Stimulated activated CD4-positive, alpha-beta T cell treated with anti-CD3 and anti-CD28 coated beads, Interleukin-2, amount 100 ng/mL, for 24 hours (primary cell): ENCODE measurements at regions not wholly inside any gene's neighbourhood (a gene's known extent, or its start where the extent isn't known, plus 50 kb on each side); places are given as distances from the start of the nearest gene placed in this dataset.
"Not testable (repeated sequence)": the region's sequence is repeated elsewhere in the genome, so short reads cannot be mapped to it uniquely, and the experiment has no call there.

Experiments
- DNase-seq, 2 donors: peaks; one replicate each; pipeline ENCODE4 v3.0.0-alpha.2; 2020

- DNase-seq = no peak
Measured at GRCh38 chr1:194080826-194081225, 894.4 kb upstream of the B3GALT2 start.

GRCh38 chr1:194078765-194079164 lies 892.4 kb upstream of the B3GALT2 start:
- DNase-seq = no peak

DNA sequence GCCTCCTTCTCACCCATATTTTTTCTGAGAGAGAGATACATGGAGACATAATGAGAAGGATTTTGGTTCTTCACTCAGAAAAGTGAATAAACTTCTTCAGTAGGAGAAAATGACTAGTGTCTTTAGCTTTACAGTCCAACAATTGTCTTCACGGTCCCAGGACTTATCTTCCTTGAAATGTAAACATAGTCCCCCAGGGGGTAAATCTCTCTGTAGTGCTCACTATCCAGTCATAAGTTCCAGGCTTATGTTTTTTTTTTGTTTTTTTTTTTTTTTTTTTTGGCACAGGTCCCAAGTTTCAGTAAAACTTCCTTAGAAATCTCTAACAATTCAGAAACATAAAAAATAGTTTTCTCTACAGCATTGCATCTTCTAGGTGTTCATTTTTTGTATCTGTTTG lies 890.2 kb upstream of the B3GALT2 start:
- no peak for DNase-seq

- no peak for DNase-seq
Measured at GRCh38 chr1:194073833-194074232, 887.4 kb upstream of the B3GALT2 start.

- DNase-seq = no peak
Measured at GRCh38 chr1:194071205-194071604, 884.8 kb upstream of the B3GALT2 start.

DNA sequence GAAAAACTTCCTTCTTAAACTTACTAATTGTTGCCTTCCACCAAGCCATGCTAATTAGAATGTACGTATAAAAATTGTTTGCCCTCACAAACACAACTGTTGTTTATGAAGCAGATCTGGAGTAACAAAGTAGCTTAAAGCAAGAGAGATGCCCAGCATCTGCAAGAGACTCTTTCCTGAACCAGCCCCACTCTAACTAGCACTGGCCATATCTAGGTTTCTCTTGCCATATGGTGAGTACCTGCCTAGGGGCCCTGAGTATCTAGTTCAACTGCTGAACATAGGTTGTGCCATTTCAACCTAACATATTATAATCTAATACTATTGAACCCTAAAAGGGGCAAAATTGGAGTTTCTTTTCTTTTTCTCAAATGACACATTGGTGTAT lies 883.4 kb upstream of the B3GALT2 start:
- no peak for DNase-seq

GRCh38 chr1:194069168-194069830 lies 882.9 kb upstream of the B3GALT2 start:
- no peak for DNase-seq

DNA sequence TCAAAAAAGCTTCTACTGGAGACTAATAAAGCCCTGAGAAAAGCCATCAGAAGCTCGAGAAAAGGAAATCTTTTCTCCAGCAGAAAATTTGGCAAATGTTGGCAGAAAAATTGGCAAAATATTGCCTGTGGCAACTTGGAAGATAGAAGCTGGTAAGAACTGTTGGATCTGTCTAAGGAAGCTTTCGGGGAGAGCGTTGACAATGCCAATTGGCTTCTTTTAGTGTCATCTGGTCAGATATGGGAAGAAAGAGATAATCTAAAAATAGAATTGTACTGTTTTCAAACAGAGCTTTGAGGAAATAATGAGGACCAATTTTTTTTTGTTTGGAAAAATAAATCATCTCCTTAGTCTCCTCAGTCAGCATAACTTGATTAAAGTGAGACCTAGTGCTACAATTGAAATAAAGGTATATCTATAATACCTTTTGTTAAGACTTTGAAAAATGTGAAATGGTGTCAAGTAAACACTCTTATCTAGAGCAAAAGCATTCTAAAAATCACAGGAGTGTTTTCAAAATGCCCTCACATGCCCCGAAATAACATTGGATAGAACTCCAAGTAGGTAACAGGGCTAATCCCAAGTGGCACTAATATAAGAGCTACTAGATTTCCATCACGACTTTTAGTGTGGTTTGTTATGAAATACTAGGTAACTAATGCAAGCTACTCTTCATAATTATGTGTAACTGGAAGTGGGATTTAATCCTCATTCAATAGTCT lies 882.2 kb upstream of the B3GALT2 start:
- no peak for DNase-seq

- no peak for DNase-seq
Measured at GRCh38 chr1:194067772-194068171, 881.4 kb upstream of the B3GALT2 start.

- DNase-seq = no peak
Measured at GRCh38 chr1:194062962-194063361, 876.5 kb upstream of the B3GALT2 start.

DNA sequence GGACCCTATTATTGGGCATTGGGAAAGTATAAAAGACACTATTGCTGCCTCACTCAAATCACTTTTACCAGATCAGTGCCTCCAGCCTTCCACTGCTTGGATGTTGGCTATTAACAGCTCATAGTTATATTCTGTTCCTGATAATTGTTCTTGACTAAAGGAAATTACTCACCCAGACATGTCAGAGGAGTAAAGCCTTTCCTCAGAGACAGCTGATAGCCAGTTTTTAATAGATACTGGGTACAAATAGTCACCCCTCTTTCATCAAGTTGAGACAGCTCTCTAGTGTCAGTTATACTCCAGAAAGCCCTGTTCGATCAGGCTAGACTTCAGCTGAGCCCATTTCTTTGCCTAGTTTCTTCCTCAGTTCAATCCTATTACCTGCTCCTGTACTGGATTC lies 876.1 kb upstream of the B3GALT2 start:
- no peak for DNase-seq

GRCh38 chr1:194060481-194060880 lies 874.1 kb upstream of the B3GALT2 start:
- DNase-seq = no peak

DNA sequence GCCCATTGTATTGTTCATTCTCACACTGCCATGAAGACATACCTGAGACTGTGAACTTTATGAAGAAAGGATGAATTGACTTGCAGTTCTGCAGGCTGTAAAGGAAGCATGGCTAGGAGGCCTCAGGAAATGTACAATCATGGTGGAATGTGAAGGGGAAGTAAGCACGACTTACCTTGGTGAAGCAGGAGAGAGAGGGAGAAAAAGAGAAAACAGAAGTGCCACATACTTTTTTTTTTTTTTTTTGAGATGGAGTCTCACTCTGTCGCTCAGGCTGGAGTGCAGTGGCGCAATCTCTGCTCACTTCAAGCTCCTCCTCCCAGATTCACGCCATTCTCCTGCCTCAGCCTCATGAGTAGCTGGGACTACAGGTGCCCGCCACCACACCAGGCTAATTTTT lies 871.9 kb upstream of the B3GALT2 start:
- DNase-seq = not testable (repeated sequence)

DNA sequence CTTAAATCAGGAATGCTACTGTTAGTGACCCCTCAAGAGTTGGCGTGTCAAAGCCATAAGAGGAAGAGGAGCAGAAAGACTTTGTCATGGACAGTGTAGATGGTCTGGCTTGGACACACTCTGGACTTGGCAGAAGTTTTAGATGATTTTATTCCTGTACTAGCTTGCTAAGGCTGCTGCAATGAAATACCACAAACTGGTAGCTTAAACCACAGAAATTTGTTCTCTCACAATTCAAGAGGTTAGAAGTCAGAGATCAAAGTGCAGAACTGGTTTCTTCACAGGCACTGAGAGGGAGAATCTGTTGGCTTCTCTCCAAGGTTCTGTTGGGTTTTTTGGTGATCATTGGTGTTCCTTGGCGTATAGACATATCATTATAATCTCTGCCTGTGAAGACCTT lies 869.8 kb upstream of the B3GALT2 start:
- DNase-seq = no peak

DNA sequence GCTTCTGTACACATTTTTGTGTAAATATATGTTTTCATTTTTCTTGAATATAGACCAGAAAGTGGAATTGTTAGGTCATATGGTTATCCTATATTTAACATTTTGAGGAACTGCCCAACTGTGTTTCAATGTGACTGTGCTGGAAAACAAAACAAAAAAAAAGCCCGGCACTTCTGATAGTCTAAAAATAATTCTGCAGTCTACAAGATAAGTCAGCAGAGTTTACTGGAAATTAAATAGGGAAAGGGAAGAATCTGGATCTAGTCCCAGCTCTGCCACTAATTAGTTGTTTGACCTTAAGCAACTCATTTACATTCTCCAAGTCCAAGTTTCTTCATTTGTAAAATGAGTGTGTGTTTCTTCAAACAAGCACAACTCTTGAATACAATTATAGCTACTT lies 869.1 kb upstream of the B3GALT2 start:
- DNase-seq = no peak

GRCh38 chr1:194052514-194053338 lies 866.3 kb upstream of the B3GALT2 start:
- DNase-seq = no peak

- DNase-seq = no peak
Measured at GRCh38 chr1:194047921-194048320, 861.5 kb upstream of the B3GALT2 start.

- no peak for DNase-seq
Measured at GRCh38 chr1:194047206-194047605, 860.8 kb upstream of the B3GALT2 start.

GRCh38 chr1:194045416-194045815 lies 859.0 kb upstream of the B3GALT2 start:
- DNase-seq = no peak

GRCh38 chr1:194044892-194045291 lies 858.5 kb upstream of the B3GALT2 start:
- DNase-seq = no peak

DNA sequence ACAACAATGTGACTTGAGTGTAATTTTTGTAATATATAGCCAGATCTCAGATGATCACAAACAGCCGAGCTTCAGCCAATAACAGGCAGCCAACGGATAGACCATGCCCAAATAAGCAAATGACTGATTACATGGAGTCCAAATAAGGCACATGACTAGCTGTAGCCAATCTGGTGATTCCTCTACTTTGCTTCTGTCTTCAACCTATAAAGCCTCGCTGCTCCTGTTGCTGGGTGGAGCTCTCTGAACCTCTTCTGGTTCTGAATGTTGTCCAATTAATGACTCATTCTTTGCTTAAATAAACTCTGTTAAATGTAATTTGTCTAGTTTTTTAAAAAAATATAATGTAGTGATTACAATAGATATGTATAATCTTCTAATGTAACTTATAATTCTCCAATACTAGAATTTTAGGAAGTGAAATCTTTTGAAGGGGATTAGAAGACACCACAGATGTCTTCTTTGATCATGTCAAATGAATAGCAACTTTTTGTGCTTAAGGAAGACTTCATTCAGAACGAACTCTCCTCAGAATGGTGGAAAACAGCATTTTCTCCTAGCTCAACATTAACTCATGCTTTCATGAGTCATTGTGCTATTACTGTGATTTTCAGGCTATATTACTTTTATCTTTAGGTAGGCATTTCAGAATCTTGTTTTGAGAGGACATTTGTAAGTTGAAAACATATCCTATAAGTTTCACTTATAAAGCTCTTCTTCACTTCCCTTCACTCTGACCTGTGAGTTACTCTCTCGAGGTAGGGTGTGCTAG lies 857.8 kb upstream of the B3GALT2 start:
- DNase-seq = no peak

DNA sequence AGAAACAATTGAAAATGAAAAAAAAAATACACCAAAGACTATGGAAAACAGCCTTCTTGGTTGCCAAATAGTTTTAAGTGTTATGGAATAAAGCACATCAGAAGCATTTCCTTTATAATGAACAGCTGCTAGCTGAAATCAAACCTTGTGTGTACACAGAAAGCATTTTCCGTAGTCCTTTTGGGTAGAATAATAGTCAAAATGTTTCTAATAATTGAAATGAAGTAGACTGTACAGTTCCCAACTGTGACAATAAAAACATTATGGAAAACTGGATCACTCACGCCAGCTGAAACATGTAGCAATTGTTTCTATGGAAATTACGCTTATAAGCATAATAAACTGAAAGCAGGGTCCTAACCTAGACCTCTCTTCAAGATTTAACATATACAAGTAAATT lies 856.3 kb upstream of the B3GALT2 start:
- DNase-seq = no peak

- no peak for DNase-seq
Measured at GRCh38 chr1:194040496-194040895, 854.1 kb upstream of the B3GALT2 start.
